CD4-positive, alpha-beta T cell treated with Interleukin-2 at 100 ng/mL for 4 hours (primary cell): ENCODE measurements at regions not wholly inside any gene's neighbourhood (a gene's known extent, or its start where the extent isn't known, plus 50 kb on each side); places are given as distances from the start of the nearest gene placed in this dataset.
A peak's percentile ranks its signal among the peaks of the same experiment; 100 is the strongest.
"Not testable (repeated sequence)": the region's sequence is repeated elsewhere in the genome, so short reads cannot be mapped to it uniquely, and the experiment has no call there.

Source experiments
- DNase-seq: peaks from one replicate; pipeline ENCODE4 v3.0.0-alpha.2; 2020; ENCODE audit warnings: low spot score

DNA sequence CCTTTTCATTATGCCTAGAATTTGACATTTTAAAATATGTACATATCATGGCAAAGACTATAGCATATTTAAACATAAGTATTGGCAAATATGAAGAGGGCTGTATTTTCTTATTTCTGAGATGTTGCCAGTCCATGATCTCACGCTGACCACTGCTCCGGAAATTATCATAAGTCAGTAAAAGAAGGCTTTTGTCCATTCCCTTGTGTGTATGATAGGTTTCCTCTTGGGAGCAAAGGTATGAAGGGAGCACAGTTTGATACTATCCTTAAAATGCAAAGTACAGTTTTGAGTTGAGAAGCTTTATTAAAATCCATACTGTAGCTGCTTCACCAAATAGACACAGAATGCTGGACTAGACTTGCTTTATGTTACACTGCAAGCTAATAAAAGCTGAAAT is 52.6 kb upstream of the AGA start:
- DNase-seq, result no peak

DNA sequence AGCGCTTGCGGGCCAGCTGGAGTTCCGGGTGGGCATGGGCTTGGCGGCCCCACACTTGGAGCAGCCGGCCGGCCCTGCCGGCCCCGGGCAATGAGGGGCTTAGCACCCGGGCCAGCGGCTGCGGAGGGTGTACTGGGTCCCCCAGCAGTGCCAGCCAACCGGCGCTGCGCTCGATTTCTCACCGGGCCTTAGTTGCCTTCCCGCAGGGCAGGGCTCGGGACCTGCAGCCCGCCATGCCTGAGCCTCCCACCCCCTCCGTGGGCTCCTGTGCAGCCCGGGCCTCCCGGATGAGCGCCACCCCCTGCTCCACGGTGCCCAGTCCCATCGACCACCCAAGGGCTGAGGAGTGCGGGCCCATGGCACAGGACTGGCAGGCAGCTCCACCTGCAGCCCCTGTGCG is 53.4 kb upstream of the AGA start:
- DNase-seq, result not testable (repeated sequence)

DNA sequence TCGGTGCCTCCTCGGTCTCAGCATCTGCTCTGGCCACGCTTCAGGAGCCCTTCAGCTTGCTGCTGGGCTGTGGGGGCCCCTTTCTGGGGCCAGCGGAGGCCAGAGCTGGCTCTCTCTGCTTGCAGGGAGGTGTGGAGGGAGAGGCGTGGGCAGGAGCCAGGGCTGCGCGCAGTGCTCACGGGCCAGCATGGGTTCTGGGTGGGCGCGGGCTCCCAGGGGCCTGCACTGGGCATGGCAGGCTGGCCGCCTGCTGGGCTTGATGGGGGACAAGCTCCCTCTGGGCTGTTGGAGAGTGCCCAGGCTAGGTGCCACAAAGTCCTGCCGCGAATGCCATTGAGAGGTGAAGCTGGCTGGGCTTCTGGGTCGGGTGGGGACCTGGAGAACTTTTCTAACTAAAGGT is 57.3 kb upstream of the AGA start:
- DNase-seq, result no peak

DNA sequence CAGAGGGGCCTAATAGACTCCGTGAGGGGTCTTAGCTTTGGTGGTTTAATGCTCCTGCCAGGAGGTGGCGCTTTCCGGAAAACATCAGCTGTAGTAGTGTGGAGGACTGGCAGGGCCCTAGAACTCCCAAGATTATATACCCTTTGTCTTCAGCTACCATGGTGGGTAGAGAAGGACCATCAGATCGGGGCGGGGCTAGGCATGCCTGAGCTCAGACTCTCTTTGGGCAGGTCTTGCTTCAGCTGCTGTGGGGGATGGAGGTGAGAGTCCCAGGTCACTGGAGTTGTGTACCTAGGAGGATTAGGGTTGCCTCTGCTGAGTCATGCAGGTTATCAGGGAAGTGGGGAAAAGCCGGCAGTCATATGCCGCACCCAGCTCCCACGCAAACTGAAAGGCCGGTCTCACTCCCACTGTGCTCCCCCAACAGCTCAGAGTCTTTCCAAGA is 63.0 kb upstream of the AGA start:
- no peak for DNase-seq

DNA sequence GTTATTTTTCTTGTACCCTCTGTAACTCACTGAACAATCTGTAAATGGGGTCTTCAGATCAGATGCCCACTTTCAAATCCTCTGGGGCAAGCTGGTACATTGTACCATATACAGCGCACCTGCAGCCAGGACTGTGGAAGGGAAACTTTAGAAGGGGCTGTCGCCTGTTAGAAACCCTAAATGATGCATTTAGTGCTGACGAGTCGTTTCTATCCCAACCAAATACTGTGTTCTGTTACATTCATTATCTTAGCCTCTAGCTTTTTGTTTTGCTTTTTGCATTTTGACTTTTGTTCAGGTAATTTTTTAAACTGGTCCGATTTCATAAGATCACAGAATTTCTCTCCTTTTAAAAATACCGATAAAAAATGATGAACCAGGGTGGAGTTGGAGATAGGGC is 66.4 kb upstream of the AGA start:
- no peak for DNase-seq

DNA sequence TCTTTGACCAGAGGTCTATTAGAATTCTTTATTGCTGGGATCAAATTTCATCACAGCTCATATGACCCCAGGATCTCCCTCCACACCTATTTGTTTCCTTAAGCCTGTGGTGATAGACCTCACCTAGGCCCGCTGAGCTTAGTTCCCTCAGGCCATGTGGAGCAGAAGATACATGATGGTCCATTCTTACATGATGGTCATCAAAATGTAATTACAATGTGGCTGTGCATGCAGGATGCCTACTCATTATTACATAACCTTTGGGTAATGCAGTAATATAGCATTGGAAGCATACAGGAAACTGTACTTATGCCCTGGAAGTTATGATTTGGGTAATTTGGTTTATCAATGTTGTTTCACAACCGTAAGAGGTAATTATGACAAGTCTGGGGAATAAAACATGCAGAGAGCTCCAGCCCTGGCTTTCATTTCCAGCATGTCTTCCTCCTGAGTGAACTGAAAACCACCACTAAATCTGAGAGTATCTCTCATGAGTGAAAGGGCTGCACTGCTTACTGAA is 67.0 kb upstream of the AGA start:
- no peak for DNase-seq

DNA sequence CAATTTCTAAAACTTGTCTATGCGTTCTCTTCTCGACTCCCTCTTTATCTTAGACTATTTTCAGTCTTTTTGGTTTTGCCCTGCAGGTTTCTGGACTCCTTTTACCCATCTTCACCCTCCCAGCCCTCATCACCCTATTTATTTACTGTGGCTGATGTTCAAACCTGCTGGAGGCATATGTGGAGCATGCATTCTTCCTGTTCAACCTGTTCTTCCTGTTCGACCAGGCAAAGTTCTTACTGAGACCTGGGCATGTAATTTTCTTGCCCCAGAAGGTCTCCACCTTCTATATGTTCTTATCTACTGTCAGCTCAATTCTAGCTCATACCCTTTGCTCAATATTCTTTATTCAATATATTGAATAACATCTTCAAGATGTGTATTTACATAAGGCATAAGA is 69.4 kb upstream of the AGA start:
- DNase-seq, result no peak

DNA sequence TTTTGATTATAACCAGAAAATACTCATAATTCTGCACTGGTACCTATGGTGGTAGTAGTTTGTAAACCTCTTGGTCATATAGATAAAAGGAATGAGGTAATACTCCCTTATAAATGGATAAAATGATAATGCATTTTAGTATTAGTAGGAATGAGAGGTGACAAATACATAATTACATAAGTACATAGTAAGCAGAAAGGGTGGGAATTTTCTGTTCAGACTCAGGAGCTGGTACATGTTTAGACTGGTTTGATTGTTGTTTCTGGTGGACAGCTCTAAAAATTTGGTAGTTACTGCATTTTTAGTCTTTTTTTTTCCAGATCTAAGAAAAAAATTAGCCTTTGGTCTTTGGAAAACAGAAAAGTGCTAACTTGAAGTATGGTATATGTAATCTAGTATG is 70.4 kb upstream of the AGA start:
- DNase-seq, result no peak

DNA sequence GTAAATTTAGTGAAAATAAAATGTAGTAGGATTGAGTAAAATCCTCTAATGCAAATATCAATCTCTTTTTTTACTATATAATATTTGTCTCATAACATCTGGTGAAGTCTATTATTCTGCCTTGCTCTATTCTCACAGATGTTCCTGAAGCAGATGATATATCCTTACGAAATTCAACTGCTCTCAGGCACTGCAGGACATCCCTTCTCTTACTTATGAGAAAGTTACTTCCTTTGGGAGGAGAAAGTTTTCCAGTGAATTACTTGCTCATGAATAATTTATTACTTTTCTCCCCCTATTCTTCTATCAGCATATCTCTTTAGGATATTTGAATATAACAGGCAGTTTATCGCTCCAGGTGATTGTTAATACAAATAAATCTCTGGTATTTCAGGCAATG is 75.6 kb upstream of the AGA start:
- no peak for DNase-seq

DNA sequence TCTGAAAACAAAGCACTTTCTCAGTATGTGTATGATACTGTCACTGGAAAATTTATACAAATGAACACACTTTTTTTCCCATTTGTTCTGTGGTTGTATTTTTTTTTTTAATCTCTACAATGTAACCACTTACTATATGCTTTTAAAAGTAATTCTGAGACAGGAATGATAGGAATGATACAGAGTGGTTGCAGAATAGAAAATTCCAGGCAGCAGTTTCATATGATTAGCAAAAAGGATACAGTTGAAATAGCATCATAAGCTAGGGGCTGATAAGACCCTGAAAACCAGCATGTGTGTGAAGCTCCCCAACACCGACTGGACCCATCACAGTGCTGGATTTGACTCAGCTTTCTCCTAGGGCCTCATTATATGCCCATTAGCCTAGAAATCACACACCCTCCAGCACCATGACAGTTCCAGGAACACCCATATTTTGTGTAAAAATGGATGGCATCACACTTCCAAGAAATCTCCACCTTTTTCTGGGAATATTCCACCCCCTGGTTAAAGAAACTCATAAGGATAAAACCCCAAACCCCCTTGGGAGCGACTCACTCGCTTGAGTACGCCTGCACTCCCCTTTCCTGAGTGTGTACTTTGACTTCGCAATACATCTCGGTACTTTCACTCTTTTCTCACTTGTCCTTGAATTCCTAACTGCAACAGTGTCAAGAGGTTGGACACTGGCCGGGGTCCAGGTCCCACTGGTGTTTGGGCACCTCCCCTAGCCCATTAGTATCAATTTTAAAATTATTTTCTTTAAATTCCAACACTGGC is 77.4 kb upstream of the AGA start:
- DNase-seq, result no peak

DNA sequence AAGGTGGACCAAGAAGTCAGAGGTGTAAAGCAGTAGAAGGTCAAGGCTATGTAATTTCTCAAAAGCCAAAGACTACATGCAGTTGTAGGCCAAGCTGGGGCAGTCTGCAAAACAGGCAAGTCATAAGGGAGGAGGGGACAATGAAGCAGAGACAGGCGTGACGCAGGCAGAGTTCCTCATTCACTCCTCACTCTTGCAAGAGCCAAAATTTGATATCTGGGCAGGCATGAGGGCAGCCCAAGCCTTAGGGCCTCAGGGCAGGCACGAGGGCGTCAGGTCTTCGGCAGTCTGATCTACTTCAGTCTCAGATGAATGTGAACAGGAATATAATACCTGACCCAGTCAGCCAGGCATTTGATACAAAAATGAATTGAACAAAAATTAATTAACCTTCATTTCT is 86.4 kb upstream of the AGA start:
- DNase-seq, result no peak

DNA sequence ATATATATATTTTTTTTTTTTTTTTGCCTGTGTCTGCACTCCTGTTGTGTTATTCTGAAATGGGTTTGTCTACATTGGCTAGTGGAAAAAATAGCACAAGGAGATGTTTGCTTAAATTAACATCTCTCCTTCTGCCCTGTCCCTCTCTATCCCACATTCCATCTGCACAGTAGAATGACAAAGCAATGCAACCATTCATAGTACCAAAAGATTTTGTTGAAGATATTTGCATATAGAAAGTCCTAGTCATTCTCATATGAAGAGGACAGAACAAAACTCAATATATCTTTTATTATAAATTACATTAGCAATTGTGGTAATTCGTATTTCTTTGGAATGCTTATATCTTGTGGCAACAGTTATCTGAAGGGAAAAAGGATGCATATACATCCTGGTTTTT is 88.3 kb upstream of the AGA start:
- DNase-seq, result no peak

DNA sequence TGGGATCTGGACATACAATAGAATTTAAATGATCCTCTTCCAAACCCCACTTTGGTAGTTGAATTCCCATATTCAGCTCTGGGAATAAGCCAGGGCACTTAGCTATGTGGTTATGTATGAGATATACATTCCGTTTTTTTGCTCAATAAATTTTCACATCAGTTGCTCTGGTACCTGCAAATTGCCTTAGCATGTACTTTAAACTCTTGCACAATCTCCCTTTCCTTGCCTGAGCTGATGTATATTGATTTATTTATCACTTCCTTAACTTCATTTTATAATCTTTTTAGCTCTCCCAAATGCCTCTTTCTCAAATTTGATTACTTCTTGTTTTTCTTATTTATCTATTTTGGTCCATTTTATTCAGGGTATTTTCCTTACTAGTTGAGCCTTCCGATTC is 90.1 kb upstream of the AGA start:
- DNase-seq, result no peak

DNA sequence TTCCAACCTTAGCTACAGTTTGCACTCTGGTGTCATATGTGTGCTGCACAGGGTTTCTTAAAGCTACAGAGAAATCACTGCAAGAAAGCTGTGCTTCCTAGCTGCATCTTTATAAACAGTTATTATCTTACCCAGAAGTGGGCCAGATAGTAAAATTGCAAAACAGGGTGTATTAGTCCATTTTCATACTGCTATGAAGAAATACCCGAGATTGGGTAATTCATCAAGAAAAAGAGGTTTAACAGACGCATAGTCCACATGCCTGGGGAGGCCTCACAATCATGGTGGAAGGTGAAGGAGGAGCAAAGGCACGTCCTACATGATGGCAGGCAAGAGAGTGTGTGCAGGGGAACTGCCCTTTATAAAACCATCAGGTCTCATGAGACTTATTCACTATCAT is 92.6 kb upstream of the AGA start:
- DNase-seq, result not testable (repeated sequence)

DNA sequence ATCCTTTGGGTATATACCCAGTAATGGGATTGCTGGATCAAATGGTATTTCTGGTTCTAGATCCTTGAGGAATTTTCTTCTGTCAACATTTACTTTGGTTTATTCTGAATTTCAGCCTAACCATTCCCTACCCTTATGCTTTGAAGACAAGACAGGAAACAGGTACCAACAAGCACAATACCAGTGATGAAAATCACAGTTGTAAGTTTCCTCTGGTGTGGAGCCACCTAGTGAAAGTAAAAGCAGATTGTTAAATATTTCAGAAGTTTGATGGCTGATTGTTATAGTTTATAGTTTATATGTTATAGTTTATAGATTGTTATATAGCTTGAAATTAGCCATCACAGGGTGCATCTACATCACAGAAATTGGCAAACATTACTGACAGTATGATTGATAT is 104.5 kb upstream of the AGA start:
- DNase-seq, result no peak

DNA sequence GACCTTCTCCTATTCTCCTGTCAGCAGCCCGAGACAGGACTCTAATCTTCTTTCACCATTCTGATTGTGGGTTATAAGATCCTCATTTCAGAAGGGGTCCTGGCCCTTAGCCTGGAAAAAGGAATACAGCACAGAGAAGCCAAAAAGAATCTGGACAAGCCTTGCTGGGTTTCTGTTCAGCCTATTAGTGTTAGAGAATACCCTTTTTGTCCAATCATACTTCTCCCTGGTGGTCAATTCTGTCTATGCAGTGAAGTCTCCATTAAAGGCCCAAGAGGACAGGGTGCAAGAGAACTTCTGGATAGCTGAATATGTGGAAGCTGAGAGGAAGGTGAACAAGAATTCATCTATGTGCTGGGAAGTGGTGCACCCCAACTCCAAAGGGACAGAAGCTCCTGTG is 105.7 kb upstream of the AGA start:
- DNase-seq, result no peak

DNA sequence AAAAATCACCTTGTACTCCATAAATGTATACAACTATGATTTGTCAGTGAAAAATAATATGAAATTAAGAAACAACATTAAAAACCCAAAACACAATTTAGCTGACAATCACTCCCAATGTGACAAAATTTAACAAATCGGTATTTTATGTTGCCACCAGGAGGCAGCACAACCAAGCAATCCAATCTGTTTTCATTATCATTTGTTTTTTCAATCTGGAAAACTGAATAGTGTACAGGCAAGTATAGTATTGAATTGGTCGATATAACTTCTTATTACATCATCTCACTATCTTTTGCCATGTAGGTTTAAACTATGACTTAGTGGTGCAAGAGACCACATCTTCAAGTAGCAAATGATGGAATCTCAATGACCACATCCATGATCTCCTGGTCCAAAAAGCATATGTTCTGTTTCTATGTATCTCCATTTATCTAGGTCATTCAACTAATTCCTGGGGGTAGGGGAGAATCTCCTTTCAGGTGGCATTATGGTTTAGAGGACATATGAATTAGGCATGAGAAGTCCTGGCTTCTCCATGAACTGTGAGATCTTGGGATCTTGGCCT is 112.9 kb upstream of the AGA start:
- peak; percentile 14 for DNase-seq

DNA sequence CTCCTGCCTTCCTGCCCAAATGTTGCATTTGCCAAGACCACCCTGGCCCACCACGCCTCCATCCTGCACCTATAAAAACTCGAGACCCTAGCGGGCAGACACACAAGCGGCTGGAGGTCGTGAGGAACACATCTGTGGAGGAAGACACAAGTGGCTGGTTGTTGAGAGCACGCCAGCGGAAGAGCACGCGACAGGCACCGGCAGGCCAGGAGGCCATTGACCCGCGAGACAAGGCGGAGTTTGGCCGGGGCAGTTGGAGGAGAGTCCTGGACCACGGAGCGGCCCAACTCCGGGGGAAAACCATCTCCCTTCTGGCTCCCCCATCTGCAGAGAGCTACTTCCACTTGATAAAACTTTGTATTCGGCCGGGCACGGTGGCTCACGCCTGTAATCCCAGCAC is 115.2 kb upstream of the AGA start:
- DNase-seq, result no peak

DNA sequence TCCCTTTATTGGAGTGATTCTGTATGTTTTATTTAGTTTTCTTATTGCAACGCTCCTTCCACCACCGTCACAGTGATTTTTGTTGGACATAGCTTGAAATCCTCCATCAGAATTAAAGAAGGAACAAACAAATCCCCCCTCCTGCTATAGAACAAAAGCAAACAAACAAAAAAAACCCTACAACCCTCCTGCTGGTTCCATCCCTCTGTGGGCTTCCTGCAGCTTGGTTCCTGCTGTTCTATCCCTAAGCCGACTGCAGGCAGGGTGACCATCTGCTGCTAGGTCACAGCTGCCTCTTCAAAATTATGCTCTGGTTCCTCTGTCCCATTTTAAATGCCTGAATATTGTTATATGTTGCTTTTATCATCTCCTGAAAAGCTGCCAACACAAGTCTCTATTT is 116.8 kb upstream of the AGA start:
- no peak for DNase-seq

DNA sequence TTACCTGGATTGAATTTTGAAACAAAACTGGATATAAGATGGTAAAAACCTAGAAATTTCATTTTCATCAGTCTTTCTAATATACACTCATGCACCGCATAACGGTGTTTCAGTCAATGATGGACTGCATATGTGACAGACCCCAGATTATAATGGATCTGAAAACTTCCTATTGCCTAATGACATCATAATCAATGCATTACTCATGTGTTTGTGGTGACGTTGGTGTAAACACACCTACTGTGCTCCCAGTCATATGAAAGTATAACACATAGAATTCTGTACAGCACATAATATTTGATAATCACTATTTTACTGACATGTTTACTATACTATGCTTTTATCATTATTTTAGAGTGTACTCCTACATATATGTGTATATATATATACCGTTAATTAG is 119.9 kb upstream of the AGA start:
- no peak for DNase-seq

DNA sequence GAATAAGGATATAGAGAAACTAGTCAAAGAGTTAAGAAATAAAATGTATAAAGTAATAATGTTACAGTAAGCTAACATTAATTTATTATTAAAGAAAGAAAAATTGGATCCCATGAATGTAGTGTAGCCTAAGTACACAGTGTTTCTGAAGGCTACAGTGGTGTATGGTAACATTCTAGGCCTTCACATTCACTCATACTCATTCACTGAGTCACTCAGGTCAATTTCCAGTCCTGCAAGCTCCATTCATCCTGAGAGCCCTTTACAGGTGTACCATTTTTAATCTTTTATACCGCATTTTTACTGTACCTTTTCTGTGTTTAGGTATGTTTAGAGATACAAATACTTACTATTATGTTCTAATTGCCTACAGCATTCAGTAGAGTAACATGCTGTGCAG is 120.6 kb upstream of the AGA start:
- DNase-seq, result no peak

DNA sequence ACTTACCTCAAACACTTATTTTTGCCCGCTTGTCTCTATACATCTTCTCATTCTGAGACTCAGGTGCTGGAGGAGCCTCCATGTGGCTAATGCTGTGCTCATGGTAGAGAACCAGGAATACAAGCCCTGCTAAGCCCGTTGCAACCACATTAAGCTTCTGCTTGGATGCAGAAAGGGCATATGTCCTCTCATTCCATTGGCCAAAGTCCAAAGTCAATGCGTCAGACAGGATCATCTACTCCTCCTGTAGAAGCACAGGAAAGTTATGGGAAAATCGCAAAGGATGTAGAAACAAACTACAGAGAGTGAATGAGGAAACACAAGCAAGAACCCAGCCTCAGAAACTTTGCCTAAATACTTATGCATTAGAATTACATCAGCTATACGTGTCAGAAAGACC is 124.5 kb upstream of the AGA start:
- DNase-seq, result no peak

DNA sequence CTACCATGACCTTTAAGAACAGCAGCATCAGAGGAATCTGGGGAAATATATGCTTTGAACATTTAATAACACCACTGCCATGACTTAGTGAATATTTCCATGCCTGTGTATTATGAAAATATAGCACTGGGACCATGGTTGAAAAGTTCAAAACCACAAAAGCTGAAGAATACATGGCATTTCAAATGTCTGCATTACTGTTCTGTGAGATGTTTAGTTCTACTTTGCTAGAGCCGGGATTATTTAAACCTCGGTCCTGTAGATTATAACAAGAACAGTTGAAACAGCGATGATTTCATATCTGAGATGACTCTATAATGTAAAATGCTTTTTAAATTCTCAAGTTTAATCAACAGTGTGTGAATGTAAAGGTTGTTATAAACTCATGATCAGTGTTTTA is 126.7 kb upstream of the AGA start:
- no peak for DNase-seq

DNA sequence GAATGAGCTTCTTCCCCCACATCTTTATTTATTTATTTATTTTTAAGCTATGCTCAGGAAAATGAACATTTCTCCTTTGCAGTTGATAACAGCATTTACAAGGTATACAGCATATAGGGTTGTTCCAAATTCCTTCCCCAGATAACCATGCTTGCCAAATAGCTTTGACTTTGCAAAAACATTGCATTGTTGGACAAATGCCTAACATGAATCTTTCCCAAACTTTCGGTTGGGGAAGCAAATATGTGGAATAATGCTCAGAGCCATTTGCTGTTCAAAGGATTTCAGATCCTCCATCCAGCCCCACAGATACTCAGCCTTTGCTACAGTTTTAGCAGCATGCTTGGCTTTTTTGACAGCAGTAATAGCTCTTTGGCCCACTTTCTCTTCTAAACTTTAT is 127.2 kb upstream of the AGA start:
- no peak for DNase-seq
